CD4-positive, alpha-beta T cell (primary cell): ENCODE measurements at regions not wholly inside any gene's neighbourhood (a gene's known extent, or its start where the extent isn't known, plus 50 kb on each side); places are given as distances from the start of the nearest gene placed in this dataset.

Experiments used
- ATAC-seq: fragments of 200-7000 bp; cut with Tn5 transposase; one replicate; pipeline ENCODE4 v1.10.0; 2022; ENCODE audit warnings: mild to moderate bottlenecking; ENCODE audit not compliant: poor library complexity
- CTCF ChIA-PET: fragments of 350-600 bp; sonication (Branson Sonifier 250); formaldehyde crosslinking; loops from one replicate; lab custom pipeline; 2021; ENCODE audit warnings: antibody characterized with exemption, inconsistent platforms; lab: Charles Lee
- POLR2A ChIA-PET: fragments of 350-600 bp; sonication (Branson Sonifier 250); formaldehyde crosslinking; loops from one replicate; lab custom pipeline; 2021; ENCODE audit warnings: antibody characterized with exemption, inconsistent platforms; lab: Charles Lee
- DNase-seq, 14 experiments: peaks; one replicate each; pipeline ENCODE4 v3.0.0-alpha.2; 2013 to 2020; ENCODE audit warnings: mixed read lengths in 2 of 14
- H3K27ac ChIP-seq, 2 donors: one replicate each; pipeline versions ENCODE4 v1.5.1 to v1.7.0; 2013; ENCODE audit warnings: low read length in 2 of 2, low read depth in 1 of 2, mild to moderate bottlenecking in 1 of 2
- H3K27me3 ChIP-seq, 2 experiments: 1 replicate in 1 of 2; 2 replicates in 1 of 2; pipeline versions ENCODE4 v1.6.1 to v1.7.0; 2013; ENCODE audit warnings: low read length in 2 of 2, control low read depth in 1 of 2, mild to moderate bottlenecking in 1 of 2, moderate library complexity in 1 of 2; ENCODE audit not compliant: insufficient read depth in 2 of 2, control insufficient read depth in 1 of 2
- H3K36me3 ChIP-seq: one replicate; pipeline ENCODE4 v1.6.1; 2013; ENCODE audit warnings: low read length, control low read depth; ENCODE audit not compliant: insufficient read depth
- H3K4me1 ChIP-seq: one replicate; pipeline ENCODE4 v1.6.1; 2013; ENCODE audit warnings: low read length, control low read depth; ENCODE audit not compliant: insufficient read depth
- H3K4me3 ChIP-seq: one replicate; pipeline ENCODE4 v1.5.1; 2013; ENCODE audit warnings: mild to moderate bottlenecking, low read length, moderate library complexity
- H3K9me3 ChIP-seq, 2 experiments: 1 replicate in 1 of 2; 2 replicates in 1 of 2; pipeline versions ENCODE4 v1.6.1 to v1.7.0; 2013; ENCODE audit warnings: low read length in 2 of 2, mild to moderate bottlenecking in 2 of 2, control low read depth in 1 of 2, moderate library complexity in 1 of 2; ENCODE audit not compliant: control insufficient read depth in 1 of 2, insufficient read depth in 1 of 2
- H3K27ac Mint-ChIP-seq: one replicate; pipeline ENCODE4 v1.8.0; 2020; ENCODE audit warnings: mixed read lengths
- H3K27me3 Mint-ChIP-seq: one replicate; pipeline ENCODE4 v1.8.0; 2021; ENCODE audit warnings: mixed read lengths
- H3K36me3 Mint-ChIP-seq: one replicate; pipeline ENCODE4 v1.8.0; 2021; ENCODE audit warnings: low read depth, mixed read lengths
- H3K4me1 Mint-ChIP-seq: one replicate; pipeline ENCODE4 v1.8.0; 2021; ENCODE audit warnings: low read depth, mixed read lengths
- H3K4me3 Mint-ChIP-seq: one replicate; pipeline ENCODE4 v1.8.0; 2020; ENCODE audit warnings: mild to moderate bottlenecking, mixed read lengths
- H3K9me3 Mint-ChIP-seq: one replicate; pipeline ENCODE4 v1.8.0; 2020; ENCODE audit warnings: mixed read lengths
- CTCF ChIP-seq: fragments of 200-600 bp; IDR thresholded peaks from one replicate; pipeline ENCODE4 v1.8.0; 2022; ENCODE audit warnings: antibody characterized with exemption, mild to moderate bottlenecking
- intact Hi-C, 2 experiments: fragments of 100-400 bp; cut with DNase I in 1 of 2; cut with micrococcal nuclease in 1 of 2; formaldehyde crosslinking; loops; one replicate each; pipeline versions ENCODE4 v1.15.1 to v1.9.0; 2023 to 2025; cut with DNase I, micrococcal nuclease

- Histone ChIP-seq H3K4me1 (no peaks in the 10 kb centered on the region), H3K36me3 (no peaks in the 10 kb centered on the region), H3K27ac (no peak overlapping the region), H3K27me3 (no peaks in the 10 kb centered on the region), H3K4me3 (no peak overlapping the region), H3K9me3 (no peaks in the 10 kb centered on the region)
- TF ChIP-seq CTCF, result no peak
- H3K27ac Mint-ChIP-seq, result no peak overlapping the region
- POLR2A ChIA-PET, result no interaction called here
- ATAC-seq (no peak), DNase-seq (no peak)
- intact Hi-C loops, result no loop called here
- no peaks in the 10 kb centered on the region for H3K4me1 Mint-ChIP-seq
- H3K4me3 Mint-ChIP-seq, result no peak overlapping the region
- H3K27me3 Mint-ChIP-seq, result no peaks in the 10 kb centered on the region
- H3K36me3 Mint-ChIP-seq, result no peaks in the 10 kb centered on the region
- no peaks in the 10 kb centered on the region for H3K9me3 Mint-ChIP-seq
- CTCF ChIA-PET, result no interaction called here
These were observed 318.2 kb upstream of the ONECUT1 start for GRCh38 chr15:53108319-53108718.

GRCh38 chr15:53107855-53108254 lies 317.7 kb upstream of the ONECUT1 start:
- no peak for ATAC-seq

GRCh38 chr15:53106505-53107286 lies 316.6 kb upstream of the ONECUT1 start:
- Histone ChIP-seq H3K4me3 (no peak overlapping the region), H3K9me3 (no peaks in the 10 kb centered on the region), H3K27ac (no peak overlapping the region), H3K27me3 (no peaks in the 10 kb centered on the region), H3K36me3 (no peaks in the 10 kb centered on the region), H3K4me1 (no peaks in the 10 kb centered on the region)
- Mint-ChIP-seq H3K4me3 (no peak overlapping the region), H3K36me3 (no peaks in the 10 kb centered on the region), H3K4me1 (no peaks in the 10 kb centered on the region), H3K9me3 (no peaks in the 10 kb centered on the region), H3K27ac (no peak overlapping the region), H3K27me3 (no peaks in the 10 kb centered on the region)
- ATAC-seq (no peak), DNase-seq (no peak)
- intact Hi-C loops, result no loop called here
- ChIA-PET CTCF (interaction anchor here (0.6 kb wide), 1 partner anchor 485 kb away, joined by 3 read pairs; no protein-coding TSS in a partner anchor), POLR2A (no interaction called here)
- no peak for TF ChIP-seq CTCF

More at GRCh38 chr15:53107855-53108254, 317.7 kb upstream of the ONECUT1 start:
- no peaks in the 10 kb centered on the region for H3K4me1 ChIP-seq
- intact Hi-C loops, result no loop called here
- no peak overlapping the region for H3K27ac Mint-ChIP-seq
- no peak overlapping the region for H3K4me3 ChIP-seq
- no peaks in the 10 kb centered on the region for H3K9me3 ChIP-seq
- no peaks in the 10 kb centered on the region for H3K36me3 Mint-ChIP-seq
- H3K27me3 ChIP-seq, result no peaks in the 10 kb centered on the region
- no peak overlapping the region for H3K4me3 Mint-ChIP-seq
- H3K27ac ChIP-seq, result no peak overlapping the region
- H3K4me1 Mint-ChIP-seq, result no peaks in the 10 kb centered on the region
- ChIA-PET CTCF (no interaction called here), POLR2A (no interaction called here)
- no peak for TF ChIP-seq CTCF
- no peaks in the 10 kb centered on the region for H3K27me3 Mint-ChIP-seq
- no peak for DNase-seq
- H3K9me3 Mint-ChIP-seq, result no peaks in the 10 kb centered on the region
- H3K36me3 ChIP-seq, result no peaks in the 10 kb centered on the region
